Heart right ventricle (tissue), 16 donors: ENCODE measurements at regions not wholly inside any gene's neighbourhood (a gene's known extent, or its start where the extent isn't known, plus 50 kb on each side); places are given as distances from the start of the nearest gene placed in this dataset.

Experiments used
- ATAC-seq, 8 donors: fragments of 200-7000 bp; cut with Tn5 transposase; one replicate each; pipeline ENCODE4 v1.9.1; 2020; ENCODE audit warnings: mild to moderate bottlenecking in 8 of 8, moderate library complexity in 8 of 8, moderate number of reproducible peaks in 1 of 8
- DNase-seq, 2 donors: peaks; one replicate each; pipeline ENCODE4 v3.0.0-alpha.2; 2020
- H3K27ac ChIP-seq, 10 donors: fragments of 200-600 bp; sonication (generic) in 2 of 10; one replicate each; pipeline versions ENCODE4 v1.5.0 to v1.8.0; 2020 to 2022; ENCODE audit warnings: mild to moderate bottlenecking in 3 of 10
- H3K27me3 ChIP-seq, 7 donors: fragments of 200-600 bp; one replicate each; pipeline ENCODE4 v1.8.0; 2021 to 2022; ENCODE audit warnings: mild to moderate bottlenecking in 2 of 7
- H3K36me3 ChIP-seq, 9 donors: fragments of 200-600 bp; sonication (generic) in 1 of 9; one replicate each; pipeline versions ENCODE4 v1.5.0 to v1.8.0; 2020 to 2022; ENCODE audit warnings: mild to moderate bottlenecking in 2 of 9
- H3K4me1 ChIP-seq, 9 donors: fragments of 200-600 bp; sonication (generic) in 1 of 9; one replicate each; pipeline versions ENCODE4 v1.5.0 to v1.8.0; 2020 to 2022; ENCODE audit warnings: mild to moderate bottlenecking in 4 of 9
- H3K4me3 ChIP-seq, 10 donors: fragments of 200-600 bp; sonication (generic) in 2 of 10; one replicate each; pipeline versions ENCODE4 v1.5.0 to v1.8.0; 2020 to 2022; ENCODE audit warnings: mild to moderate bottlenecking in 7 of 10, moderate library complexity in 2 of 10
- H3K9me3 ChIP-seq, 11 donors: fragments of 200-600 bp in 10 of 11; sonication (generic) in 2 of 11; one replicate each; pipeline versions ENCODE4 v1.5.0 to v1.8.0; 2013 to 2022; ENCODE audit warnings: mild to moderate bottlenecking in 2 of 11, control low read depth in 1 of 11, moderate library complexity in 1 of 11
- WGBS, 2 donors: extraction: QIAGEN DNeasy Blood & Tissue Kit; methylation state at CpG; one replicate each; pipeline ENCODE4 v1.1.7; 2013; ENCODE audit warnings: inconsistent platforms in 1 of 2; 5-methylcytosine and 5-hydroxymethylcytosine counted together
- intact Hi-C, 10 donors: fragments of 100-400 bp; cut with DNase I; formaldehyde crosslinking; loops; one replicate each; pipeline versions ENCODE4 v1.11.1 to v1.14.2; 2022
- TF ChIP-seq, protein P1 (sequence below), 9 donors: fragments of 200-600 bp; sonication (generic) in 2 of 9; IDR thresholded peaks; one replicate each; pipeline versions ENCODE4 v1.5.0 to v1.8.0; 2021 to 2022; ENCODE audit warnings: antibody characterized with exemption in 9 of 9, mild to moderate bottlenecking in 5 of 9, moderate library complexity in 1 of 9
- donor health status: Arrhythmogenic right ventricular cardiomyopathy.
- donor health status: ischemic (EF 13 %, LVEDD 7.1; RV severe dilation, severe dysfunction).
- donor health status: healthy with polysubstance abuse.
- donor health status: DM: no; HTN: yes; CAD: no.
- donor health status: DM: no; HTN: no; CAD: no.
- donor health status: ischemic (EF 25% LVEDD 6.9; RV normal size, moderate dysfunction).
- donor health status: ischemic (EF 25% LVEDD 5.7; RV mildly dilated, moderate dysfunction).
- donor health status: healthy.
- donor health status: DM: yes; HTN: yes; CAD: no.
- donor health status: Ischemic cardiomyopathy.
- donor health status: ischemic (EF 35%, LVEDD 5.7; RV mildly dilated, moderate dysfunction).
- donor health status: nonischemic (EF 11% LVEDD 7.7; RV severe dilation, severe dysfunction).
- donor health status: DM: yes; HTN: yes; CAD: no.
- donor health status: PGD.
- donor health status: ischemic (EF 29% LVEDD 5.4; RV normal size, mild dysfunction).
- donor health status: nonischemic (EF 23%, LVEDD 6.1; RV moderate dilation, normal function).

DNA sequence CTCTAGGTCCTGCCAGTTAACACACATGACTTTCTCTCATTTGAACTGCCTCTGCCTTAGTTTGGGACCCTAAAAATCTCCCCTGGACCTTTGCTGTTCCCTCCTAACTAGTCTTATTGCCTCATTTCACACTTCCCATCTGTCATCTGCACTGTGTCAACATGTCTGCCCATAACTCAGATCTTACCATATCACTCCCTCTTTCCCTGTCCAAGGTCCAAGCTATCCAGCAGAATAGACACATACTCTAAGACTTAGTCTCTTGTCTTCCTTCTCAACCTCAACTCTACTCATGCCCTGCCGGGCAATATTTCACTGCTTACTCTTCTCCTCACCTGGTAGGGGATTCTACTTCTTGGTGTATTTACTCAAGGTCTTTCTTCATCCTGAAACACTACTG, 79.5 kb upstream of the DAB1 start:
- no peaks in the 10 kb centered on the region for H3K36me3 ChIP-seq
- no peak for DNase-seq
- H3K27ac ChIP-seq, result no peak overlapping the region
- peaks cover 0 to 6% (median 0%) of the 10 kb centered on the region in 7 donors for H3K27me3 ChIP-seq
- WGBS, 2 donors, result 86 to 89% methylated on average over 1 of the region's 1 CpG
- ATAC-seq, result no peak
- no peaks in the 10 kb centered on the region for H3K4me1 ChIP-seq
- H3K9me3 ChIP-seq, result no peaks in the 10 kb centered on the region
- H3K4me3 ChIP-seq, result no peak overlapping the region
- TF ChIP-seq, protein P1, sequence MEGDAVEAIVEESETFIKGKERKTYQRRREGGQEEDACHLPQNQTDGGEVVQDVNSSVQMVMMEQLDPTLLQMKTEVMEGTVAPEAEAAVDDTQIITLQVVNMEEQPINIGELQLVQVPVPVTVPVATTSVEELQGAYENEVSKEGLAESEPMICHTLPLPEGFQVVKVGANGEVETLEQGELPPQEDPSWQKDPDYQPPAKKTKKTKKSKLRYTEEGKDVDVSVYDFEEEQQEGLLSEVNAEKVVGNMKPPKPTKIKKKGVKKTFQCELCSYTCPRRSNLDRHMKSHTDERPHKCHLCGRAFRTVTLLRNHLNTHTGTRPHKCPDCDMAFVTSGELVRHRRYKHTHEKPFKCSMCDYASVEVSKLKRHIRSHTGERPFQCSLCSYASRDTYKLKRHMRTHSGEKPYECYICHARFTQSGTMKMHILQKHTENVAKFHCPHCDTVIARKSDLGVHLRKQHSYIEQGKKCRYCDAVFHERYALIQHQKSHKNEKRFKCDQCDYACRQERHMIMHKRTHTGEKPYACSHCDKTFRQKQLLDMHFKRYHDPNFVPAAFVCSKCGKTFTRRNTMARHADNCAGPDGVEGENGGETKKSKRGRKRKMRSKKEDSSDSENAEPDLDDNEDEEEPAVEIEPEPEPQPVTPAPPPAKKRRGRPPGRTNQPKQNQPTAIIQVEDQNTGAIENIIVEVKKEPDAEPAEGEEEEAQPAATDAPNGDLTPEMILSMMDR (IDR thresholded peaks at IDR 0.05), result no peak
- intact Hi-C loops, result no loop called here

DNA sequence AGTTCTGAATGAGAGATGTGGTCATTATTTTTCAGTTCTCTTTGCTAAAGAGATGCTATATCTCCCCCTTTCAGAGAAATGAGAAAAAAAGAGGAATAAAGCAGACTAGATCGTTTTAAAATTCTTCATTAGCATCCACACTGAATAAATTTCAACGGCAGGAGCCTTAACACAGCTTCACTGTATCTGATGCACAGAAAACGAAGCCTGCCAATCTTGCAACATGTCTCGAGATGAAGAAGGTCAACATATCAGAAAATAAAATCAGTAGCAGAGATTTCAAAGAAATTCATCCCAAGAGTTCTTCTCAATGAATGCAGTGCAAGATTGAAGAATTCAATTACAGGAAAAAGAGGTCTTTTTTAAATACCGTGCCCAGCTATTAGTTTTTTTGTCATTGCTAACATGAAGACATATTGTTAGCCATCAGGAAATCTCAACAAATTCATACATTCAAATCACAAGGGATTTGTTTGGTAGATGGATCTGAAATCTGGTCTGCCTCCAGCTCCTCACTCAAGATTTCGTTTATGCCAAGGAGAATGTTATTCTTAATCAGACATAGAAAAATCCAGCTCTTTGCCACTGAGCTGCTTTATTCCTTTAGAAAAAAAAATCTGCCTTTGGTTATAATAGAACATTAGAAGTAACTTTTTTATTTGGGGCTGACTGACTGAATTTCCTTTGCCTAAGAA, 76.4 kb upstream of the DAB1 start:
- no peak overlapping the region for H3K27ac ChIP-seq
- WGBS, 2 donors, result 74 to 82% methylated on average over 6 of the region's 6 CpGs
- H3K4me3 ChIP-seq, result no peak overlapping the region
- no peaks in the 10 kb centered on the region for H3K4me1 ChIP-seq
- DNase-seq (no peak), ATAC-seq (no peak)
- TF ChIP-seq, protein P1 (IDR thresholded peaks at IDR 0.05), result no peak
- no peaks in the 10 kb centered on the region for H3K36me3 ChIP-seq
- no peaks in the 10 kb centered on the region for H3K9me3 ChIP-seq
- intact Hi-C loops, result no loop called here
- peaks cover 0 to 6% (median 0%) of the 10 kb centered on the region in 7 donors for H3K27me3 ChIP-seq

DNA sequence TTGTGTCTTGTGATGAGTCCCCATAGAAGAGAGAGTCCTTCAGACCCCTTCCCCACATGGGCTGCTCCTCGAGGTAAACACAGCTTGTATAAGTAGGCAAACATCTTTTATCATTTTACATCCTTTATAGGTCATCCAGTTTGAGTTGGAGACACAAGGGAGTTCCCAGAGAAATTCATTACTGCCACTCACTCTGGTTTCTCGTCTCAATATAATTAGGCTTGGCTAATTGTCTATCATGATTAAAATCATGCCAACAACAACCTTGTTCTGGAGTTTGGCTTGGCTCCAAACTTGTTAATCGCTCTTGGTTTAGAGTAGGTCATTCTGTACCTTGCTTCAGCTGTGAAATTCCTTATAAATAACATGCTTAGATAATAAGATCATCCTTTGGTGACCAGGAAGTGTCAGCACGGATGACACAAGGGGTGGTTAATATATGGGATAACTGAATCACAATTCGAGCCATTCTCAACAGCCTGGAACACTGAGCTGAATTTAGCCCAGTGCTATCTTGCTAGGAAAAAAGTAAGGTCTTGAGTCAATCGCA, 70.7 kb upstream of the DAB1 start:
- no peak for DNase-seq
- 29 to 48% methylated on average over 6 of the region's 6 CpGs for WGBS, 2 donors
- Histone ChIP-seq H3K9me3 (no peaks in the 10 kb centered on the region), H3K4me3 (no peak overlapping the region), H3K27me3 (peaks cover 0 to 5% (median 0%) of the 10 kb centered on the region in 7 donors), H3K36me3 (no peaks in the 10 kb centered on the region), H3K27ac (no peak overlapping the region), H3K4me1 (no peaks in the 10 kb centered on the region)
- no peak for ATAC-seq
- TF ChIP-seq, protein P1 (IDR thresholded peaks at IDR 0.05), result no peak
- intact Hi-C loops, result no loop called here

DNA sequence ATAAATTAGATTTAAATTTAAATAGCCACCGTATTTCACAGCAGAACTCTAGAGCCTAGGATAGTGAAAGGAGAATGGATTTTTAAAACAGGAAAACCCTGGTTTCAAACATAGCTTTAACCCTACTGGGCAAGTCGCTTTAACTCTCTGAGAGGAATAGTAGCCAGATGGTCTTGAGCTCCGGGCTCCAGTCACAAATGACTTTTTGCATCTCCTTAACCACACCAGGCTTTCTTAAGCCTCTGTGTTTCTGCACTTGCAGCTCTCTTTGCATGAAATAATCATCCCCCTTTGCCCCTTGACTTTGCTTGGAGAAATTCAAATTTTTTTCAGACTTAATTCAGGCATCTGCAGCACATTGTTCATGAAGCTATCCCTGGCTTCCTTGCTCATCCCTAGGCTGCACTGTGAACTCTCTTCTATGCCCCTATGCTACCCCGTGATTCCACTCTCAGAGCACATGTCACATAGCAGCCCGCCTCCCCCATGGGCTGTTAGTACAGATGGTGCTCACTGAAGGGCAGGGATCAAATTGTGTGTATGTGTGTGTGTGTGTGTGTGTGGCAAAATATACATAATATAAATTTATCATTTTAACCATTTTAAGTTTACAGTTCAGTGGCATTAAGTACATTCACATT, 68.8 kb upstream of the DAB1 start:
- no peak overlapping the region for H3K4me3 ChIP-seq
- no peaks in the 10 kb centered on the region for H3K4me1 ChIP-seq
- DNase-seq (no peak), ATAC-seq (no peak)
- no peak overlapping the region for H3K27ac ChIP-seq
- TF ChIP-seq, protein P1 (IDR thresholded peaks at IDR 0.05), result no peak
- H3K9me3 ChIP-seq, result no peaks in the 10 kb centered on the region
- intact Hi-C loops, result no loop called here
- no peaks in the 10 kb centered on the region for H3K27me3 ChIP-seq
- H3K36me3 ChIP-seq, result no peaks in the 10 kb centered on the region
- WGBS, 2 donors, result 70 to 74% methylated on average over 5 of the region's 5 CpGs
